Activated T-cell treated with anti-CD3 and anti-CD28 coated beads for 48 hours (primary cell): ENCODE measurements at regions not wholly inside any gene's neighbourhood (a gene's known extent, or its start where the extent isn't known, plus 50 kb on each side); places are given as distances from the start of the nearest gene placed in this dataset.
"Not testable (repeated sequence)": the region's sequence is repeated elsewhere in the genome, so short reads cannot be mapped to it uniquely, and the experiment has no call there.

Experiments used
- DNase-seq: peaks from one replicate; pipeline ENCODE4 v3.0.0-alpha.2; 2020; ENCODE audit warnings: low read depth

DNA sequence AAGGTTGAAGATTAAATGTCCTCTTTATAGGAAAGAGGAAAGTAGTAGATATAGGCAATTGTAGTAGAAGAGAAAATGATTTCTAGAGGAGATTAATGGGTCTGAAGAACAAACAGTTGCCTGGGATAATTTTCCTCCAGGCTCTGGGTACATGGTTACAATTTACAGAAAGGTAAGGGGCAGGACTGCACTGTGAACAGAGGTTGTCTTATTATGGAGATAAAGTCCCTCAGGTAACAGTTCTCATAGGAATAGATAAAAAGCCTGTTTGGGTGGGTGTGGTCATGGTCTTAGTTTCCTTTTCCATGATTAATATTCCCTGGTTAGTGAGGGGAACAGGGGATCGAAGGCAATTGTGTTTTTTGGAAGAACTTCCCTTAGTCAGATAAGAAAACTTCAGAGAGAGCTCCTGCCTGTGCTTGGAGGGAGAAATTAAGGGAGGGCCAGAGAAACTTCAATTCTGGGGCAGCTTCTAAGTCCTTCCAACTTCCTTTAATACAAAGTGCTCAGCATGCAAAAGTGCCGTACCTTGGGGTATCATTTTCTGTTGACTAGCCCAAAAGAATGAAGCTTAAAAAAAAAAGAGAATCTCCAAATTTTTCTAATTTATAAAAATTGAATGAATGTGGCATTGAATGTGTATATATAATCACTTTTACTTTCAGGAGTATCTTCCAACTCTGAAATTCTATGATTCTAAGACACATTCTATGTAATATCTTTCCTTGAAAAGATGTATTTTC lies 295.4 kb upstream of the USP25 start:
- no peak for DNase-seq

DNA sequence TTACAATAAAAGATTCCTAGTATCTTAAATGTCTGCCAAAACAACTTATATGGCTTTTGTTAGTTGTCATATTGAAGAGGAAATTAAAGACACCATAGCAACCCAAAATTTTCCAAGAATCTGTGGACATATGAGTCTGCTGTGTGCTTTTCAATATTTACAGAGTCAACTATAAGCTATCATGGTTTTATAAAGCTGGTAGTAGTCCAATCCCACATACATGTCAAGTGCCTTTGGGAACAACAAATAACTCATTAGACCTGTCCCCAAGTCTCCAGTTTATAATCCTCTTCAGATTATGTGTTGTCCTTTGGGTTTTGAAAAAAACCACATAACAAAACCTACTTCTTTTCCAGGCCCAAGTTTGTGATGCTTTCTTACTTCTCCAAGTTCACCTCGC lies 293.8 kb upstream of the USP25 start:
- DNase-seq = no peak

DNA sequence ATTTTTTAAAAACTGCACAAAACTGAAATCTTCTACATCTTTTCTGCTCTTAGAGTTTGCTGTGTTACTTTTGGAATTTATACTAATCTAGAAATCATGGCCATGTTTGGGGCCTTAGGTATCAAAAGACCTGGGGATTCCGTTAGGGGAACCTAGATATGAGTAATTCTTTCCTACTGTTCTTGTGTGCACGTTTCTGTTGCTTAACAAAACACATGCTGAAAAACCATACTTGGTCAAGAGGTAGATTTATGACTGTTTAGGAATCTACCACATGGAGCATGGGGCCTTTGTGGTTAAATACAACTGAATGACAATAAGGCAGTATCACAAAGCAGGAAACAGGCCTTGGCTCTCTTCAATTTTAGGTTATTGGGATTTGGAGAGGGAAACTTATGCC lies 291.9 kb upstream of the USP25 start:
- DNase-seq = no peak

DNA sequence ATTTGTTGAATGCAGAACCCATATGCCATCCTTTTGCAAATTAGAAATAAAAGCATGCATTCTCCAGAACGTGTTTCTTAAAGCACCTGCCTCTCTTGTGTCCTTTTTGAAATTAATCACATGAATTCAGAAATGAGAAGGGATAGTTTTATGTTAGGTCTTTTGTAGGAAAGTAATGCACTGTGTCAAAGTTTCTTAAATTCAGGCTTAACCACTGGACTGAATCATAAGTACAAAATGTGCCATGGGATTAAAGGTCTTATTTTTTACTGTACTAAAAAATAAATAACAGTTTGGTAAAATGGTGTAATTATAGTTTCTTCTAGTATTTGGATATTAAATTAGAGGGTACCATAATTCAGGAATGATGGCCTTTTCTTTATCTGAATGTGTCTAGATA lies 290.1 kb upstream of the USP25 start:
- no peak for DNase-seq

DNA sequence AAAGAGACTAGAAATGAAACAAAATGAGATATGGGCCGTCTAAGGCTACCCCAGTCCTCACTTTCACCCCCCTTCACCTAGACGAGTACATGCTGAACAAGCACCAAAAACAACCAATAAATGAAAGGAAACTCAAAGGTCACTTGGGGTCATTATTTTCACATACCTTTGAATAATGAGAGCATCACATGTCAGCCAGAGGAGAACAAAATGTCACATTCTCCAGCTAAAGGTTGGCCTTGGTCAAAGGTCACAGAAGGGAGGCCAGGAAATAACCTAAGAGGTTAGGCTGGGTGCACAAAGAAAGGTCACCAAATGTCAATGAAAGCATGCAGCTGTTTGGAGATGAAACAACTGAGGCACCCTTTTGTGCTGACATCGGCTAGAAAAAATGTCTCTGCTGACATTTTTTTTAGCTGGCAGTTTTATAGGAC lies 288.7 kb upstream of the USP25 start:
- no peak for DNase-seq

DNA sequence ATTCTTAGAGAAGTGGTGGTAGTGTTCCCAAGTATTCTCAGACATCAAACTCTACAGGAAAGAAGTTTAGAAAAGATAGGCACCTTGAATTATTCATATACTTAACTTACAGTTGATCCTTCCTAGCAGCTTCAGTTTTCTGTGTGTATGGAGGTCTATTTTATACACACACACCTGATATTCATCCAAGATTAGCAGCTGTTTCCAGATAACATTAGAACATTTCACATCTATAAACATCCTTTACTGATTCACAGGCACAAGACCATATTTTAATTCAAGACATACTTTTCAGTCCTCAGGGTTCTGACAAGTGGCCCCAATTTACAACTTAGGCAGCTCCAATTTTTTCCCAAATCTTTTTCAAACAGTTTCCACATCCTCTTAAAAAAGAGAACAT lies 287.8 kb upstream of the USP25 start:
- no peak for DNase-seq

DNA sequence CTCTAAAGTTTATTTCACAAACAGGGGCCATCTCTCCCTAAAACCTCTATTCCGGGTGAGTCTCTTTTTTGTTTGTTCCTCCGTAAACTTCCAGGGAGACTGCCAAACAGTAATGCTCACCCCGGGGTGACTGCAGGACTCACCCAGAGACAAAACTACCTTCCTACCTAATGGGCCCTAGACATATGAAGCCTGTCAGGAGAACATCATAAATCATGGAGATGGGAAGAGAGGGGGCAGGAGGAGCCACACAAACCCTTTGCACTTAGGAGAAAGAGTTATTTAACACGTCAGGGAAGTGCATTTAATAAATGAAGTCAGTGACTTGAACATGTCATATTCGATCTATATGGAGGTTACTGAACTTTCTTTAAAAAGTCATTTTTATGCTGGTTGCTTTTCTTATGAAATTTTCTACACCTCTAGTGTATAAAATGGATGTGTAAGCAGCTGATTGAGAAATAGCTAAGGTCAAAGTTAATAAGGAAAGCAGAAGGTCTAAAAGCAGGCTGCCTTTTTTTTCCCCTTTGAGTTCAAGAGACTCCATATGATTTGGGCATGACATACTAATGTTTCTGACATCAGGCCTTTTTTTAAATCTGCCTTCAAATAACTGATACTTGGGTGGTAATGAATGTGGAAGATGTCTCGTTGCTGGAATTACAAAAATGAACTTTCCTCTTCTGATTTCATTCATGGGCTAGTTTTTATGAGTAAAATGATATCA lies 286.9 kb upstream of the USP25 start:
- no peak for DNase-seq

DNA sequence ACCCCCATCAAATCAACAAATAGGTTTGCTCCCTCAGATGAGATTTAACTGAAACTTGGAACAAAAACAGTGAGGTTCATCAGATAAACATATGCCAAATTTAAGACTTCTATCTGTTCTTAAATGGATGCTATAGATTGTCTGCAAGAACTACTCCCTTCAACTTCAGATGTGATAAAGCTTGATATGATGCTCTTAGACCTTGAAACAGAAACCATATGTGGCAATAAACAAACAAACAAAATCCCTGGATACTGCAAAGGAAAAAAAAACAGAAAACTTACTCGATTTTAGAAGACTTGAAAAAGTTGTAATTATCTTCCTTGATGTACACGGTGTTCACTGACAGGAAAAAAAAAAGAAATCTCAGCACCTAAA lies 286.1 kb upstream of the USP25 start:
- DNase-seq = no peak

DNA sequence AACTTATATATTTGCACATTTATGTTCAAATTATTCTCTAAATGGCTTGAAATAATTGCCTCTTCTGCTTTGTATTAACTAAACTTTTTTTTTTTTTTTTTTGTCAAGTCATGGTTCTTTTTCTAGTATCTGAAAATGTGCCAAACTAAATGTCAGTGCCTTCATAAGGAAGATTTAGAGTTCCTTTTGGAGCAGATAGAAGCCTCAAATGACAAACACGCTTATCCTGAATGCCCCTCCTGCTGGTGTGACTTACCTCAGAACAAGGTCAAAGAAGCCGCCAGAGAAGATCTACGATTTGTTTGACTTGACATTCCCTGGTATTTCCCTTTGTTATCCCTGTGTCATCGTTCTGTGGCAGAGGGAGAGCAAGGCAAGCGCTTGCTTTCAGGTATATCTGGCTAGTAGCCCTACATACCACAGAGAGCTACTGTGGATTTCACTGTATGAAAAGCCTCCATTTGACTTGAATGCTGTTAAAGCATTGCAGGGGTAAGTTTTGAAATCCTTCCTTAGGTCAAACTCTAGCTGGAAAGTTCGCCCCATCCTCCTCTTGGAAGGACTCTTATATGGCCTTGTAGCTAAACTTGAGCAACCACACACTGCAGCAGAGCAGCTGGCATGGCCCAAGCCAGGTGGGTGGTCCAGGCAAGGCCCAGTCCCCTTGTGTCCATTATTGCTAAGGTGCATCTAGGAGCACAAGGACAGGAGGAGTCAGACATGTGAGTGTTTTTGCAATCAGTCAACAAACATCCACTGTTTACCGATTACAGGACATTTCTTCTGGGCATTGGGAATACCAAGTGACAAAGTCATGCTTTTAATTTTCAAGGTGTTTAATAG lies 285.4 kb upstream of the USP25 start:
- no peak for DNase-seq

DNA sequence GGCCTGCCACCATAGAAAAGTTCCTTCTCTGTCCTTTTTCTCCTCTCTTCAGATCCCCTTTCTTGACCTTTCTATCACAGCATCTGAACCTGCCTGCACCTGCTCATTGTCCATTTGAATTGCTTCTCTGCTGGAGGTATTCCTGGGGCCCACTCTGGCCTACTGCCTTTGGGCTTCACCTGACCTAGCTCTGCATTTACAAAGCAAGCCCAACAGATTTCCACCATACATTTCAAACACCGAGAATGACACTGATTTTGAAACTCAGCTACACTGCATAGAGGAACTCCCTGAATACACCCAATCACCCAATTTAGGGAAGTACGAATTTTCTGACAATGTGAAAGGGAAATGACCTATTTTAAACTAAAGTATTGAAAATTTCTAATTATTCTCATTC lies 284.5 kb upstream of the USP25 start:
- DNase-seq = no peak

DNA sequence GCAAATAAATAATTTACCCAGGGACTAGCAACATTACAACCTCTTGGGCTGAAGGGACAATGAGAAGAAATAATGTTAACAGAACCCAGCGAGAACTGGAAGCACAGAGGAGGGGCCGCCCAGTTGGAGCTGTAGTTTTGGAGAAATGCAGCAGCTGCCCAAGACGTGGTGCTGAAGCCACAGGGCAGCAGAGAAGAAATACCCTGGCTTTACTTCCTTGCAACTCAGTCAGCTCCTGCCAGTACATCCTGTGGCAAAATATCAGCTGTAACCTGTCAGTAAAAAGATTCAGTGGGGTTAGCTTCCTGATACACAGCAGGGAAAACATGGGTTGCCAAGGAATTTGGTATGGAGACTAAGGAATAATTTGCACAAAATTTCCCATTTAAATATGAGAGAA lies 283.6 kb upstream of the USP25 start:
- no peak for DNase-seq

DNA sequence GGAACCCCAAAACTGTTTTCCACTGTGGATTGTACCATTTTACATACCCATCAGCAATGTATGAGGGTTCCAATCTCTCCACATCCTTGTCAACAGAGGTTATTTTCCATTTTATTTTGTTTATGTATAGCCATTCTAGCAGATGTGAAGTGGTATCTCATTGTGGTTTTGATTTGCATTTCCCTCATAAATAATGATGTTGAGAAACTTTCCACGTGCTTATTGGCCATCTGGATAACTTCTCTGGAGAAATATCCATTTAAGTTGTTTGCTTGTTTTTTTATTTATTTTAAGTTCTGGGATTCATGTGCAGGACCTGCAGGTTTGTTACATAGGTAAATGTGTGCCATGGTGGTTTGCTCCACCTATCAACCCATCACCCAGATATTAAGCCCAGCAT lies 280.2 kb upstream of the USP25 start:
- no peak for DNase-seq

DNA sequence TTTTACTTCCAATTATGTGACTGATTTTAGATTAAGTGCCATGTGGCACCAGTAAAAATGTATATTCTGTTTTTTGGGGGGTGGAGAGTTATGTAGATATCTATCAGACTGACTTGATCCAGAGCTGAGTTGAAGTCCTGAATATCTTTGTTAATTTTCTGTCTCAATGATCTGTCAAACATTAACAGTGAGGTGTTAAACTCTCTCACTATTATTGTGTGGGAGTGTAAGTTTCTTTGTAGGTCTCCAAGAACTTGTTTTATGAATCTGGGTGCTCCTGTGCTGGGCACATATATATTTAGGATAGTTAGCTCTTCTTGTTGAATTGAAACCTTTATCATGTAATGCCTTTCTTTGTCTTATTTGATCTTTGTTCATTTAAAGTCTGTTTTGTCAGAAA lies 276.5 kb upstream of the USP25 start:
- no peak for DNase-seq

DNA sequence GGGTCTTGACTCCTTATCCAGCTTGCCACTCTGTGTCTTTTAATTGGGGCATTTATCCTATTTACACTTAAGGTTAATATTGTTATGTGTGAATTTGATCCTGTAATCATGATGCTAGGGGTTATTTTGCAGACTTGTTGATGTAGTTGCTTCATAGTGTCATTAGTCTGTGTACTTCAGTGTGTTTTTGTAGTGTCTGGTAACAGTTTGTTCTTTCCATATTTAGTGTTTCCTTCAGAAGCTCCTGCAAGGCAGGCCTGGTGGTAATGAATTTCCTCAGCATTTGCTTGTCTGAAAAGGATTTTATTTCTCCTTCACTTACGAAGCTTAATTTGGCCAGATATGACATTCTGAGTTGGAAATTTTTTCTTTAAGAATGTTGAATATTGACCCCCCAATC lies 276.0 kb upstream of the USP25 start:
- not testable (repeated sequence) for DNase-seq

DNA sequence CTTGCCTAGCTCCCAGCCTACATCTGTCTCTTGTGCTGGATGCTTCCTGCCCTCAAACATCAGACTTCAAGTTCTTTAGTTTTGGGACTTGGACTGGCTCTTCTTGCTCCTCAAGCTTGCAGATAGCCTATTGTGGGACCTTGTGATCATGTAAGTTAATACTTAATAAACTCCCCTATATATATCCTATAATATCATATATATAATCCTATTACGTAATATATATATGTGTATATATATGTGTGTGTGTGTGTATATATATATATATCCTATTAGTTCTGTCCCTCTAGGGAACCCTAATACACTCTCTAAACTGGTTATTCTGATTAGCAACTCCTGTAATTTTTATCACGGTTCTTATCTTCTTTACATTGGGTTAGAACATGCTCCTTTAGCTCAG lies 274.9 kb upstream of the USP25 start:
- DNase-seq = not testable (repeated sequence)

DNA sequence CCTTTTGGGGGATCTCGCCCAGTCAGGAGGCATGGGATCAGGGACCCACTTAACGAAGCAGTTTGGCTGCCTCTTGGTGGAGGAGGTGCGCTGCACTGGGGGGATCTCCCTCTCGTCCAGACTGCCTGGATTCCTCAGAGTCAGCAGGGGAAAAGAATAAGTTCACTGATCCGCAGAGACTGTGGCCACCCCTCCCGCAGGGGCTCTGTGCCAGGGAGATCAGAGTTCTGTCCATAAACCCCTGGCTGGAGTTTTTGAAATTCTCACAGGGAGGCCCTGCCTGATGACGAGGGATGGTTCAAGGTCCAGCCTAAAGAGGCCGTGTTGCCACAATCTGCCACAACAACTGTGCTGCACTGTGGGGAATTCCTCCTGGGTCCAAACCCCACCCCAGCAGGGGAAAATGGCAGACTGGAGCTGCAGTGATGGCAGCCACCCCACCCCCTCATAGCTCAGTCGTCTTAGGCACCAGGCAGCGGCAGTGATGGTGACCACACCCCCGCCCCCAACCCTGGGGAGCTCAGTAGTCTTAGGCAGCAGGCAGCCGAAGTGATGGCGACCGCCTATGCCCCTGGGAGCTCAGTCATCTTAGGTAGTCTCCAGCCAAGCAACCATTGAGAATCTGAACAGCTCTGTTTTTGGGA lies 273.8 kb upstream of the USP25 start:
- no peak for DNase-seq

DNA sequence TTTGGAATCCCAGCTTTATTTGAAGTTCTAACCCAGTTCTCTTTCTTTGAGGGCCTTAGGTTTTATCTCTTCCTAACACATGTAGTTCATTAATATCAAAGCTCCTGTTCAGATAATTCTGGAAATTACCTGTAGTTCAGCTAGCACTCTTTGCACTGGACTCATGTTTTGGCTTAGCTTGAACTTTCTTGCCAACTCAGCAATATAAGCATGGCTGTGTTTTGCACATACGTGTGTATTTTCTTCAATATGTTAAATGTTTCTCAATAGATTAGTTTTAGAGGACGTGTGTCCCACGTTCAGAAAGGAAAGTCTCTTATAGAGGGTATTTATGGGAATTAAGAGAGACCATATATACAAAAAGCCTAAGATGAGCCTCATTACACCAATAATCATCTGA lies 271.8 kb upstream of the USP25 start:
- no peak for DNase-seq

DNA sequence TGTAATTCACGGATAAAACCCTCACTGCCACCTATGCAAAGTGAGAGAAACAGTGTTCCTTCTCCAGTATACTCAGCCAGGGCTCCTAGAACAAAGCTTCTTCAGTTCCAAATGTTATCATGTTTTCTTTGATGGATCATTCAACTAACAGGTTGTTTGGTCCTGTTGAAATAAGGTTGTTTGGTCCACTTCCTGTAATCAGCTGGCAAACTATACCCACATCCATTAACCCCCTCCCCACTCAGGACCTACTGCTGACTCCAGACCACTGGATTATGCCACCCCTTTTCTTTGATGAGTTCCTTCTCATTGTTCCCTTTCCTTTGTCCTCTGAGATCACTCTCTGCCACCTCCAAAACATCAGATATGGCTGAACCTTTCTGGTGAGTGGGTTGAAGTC lies 267.7 kb upstream of the USP25 start:
- no peak for DNase-seq

DNA sequence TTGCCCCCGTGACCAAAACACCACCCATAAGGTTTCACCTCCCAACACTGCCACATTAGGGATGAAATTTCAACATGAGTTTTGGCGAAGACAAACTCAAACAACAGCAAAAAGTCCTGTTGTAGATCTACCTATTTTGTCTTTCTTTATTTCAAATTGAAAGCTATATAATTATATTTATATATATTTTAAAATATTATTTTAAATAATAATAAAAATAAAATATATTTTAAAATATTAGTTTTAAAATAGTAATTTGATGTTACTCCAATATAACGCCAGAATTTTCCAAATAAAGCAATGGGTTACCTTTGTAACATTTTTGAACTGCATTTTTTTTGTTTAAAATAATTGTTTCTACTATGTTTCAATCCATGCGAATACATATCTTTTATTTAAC lies 263.5 kb upstream of the USP25 start:
- no peak for DNase-seq

DNA sequence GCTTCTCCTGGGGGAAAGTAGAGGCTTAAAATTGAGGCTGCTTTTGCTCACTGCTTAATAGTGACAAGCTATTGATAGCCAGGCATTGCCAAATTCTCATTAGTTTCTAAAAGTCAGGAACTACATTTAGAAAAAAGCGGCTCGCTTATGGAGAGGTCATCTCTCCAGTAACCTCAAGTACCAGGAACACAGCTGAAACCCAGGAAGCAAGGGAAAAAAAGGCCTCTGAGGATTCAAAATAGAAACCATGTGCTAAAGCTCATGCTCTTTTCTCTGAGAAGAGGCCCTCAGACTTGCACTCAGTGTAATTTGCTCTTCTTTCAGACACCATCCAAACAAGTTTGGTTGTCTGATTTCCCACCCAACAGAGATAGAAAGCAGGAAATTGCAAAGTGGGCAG lies 261.4 kb upstream of the USP25 start:
- DNase-seq = no peak

DNA sequence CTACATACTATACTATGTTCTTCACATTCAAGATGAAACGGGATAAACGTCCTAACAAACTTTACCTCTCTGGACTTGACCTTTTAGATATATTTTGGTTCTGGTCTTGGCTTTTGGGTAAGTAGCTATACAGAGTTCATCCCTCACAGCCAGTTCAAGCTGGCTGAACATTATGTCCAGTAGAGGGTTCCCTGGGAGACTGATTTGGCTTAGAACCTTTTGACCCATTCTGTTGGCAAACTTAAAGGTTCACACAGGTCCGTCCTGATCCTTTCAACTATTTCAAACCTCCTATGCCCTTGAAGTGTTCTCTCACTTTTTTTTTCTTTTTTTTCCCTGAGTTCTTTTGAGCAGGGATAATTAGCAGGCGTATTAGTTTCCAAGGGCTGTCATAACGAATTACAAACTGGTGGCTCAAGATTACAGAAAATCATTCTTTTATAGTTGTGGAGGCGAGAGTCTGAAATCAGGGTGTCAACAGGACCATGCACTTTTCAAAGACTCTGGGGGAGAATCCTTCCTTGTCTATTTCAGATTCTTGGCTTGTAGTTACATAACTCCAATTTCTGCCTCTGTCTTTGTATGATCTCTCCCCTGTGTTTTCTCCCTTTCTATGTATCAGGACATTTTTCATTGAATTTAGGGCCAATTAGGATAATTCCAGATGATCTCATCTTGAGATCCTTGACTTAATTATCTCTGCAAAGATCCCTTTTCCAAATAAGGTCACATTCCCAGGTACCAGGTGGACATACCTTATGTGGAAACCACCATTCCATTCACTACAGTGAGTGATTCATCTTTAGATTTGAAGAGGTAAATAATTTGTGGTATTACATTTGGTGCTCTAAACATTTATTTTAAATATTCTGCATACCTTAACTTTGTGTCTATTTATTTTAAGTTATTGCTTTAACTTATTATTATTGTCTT lies 257.4 kb upstream of the USP25 start:
- no peak for DNase-seq
